CD4-positive, alpha-beta T cell treated with Interleukin-17A for 1 hour (primary cell): ENCODE measurements at regions not wholly inside any gene's neighbourhood (a gene's known extent, or its start where the extent isn't known, plus 50 kb on each side); places are given as distances from the start of the nearest gene placed in this dataset.
"Not testable (repeated sequence)": the region's sequence is repeated elsewhere in the genome, so short reads cannot be mapped to it uniquely, and the experiment has no call there.

Experiments
- DNase-seq: peaks from one replicate; pipeline ENCODE4 v3.0.0-alpha.2; 2020

- DNase-seq, result not testable (repeated sequence)
Observed at GRCh38 chr10:109809954-109810353, 113.4 kb downstream of the XPNPEP1 start.

GRCh38 chr10:109801191-109801590 lies 122.1 kb downstream of the XPNPEP1 start:
- DNase-seq, result not testable (repeated sequence)

- DNase-seq, result no peak
Observed at GRCh38 chr10:109790647-109791046, 132.7 kb downstream of the XPNPEP1 start.

GRCh38 chr10:109784236-109784635 lies 139.1 kb downstream of the XPNPEP1 start:
- DNase-seq, result no peak

GRCh38 chr10:109783286-109783685 lies 140.0 kb downstream of the XPNPEP1 start:
- no peak for DNase-seq

GRCh38 chr10:109780997-109781396 lies 142.3 kb downstream of the XPNPEP1 start:
- no peak for DNase-seq

GRCh38 chr10:109778993-109779392 lies 144.3 kb downstream of the XPNPEP1 start:
- no peak for DNase-seq

- DNase-seq, result no peak
Observed at GRCh38 chr10:109774121-109774440, 149.2 kb downstream of the XPNPEP1 start.

GRCh38 chr10:109773288-109774120 lies 149.8 kb downstream of the XPNPEP1 start:
- DNase-seq, result no peak

GRCh38 chr10:109770663-109771062 lies 152.6 kb downstream of the XPNPEP1 start:
- no peak for DNase-seq

GRCh38 chr10:109769966-109770365 lies 153.3 kb downstream of the XPNPEP1 start:
- DNase-seq, result no peak

GRCh38 chr10:109765838-109766237 lies 157.5 kb downstream of the XPNPEP1 start:
- DNase-seq, result no peak

- DNase-seq, result no peak
Observed at GRCh38 chr10:109762555-109762954, 160.8 kb downstream of the XPNPEP1 start.

GRCh38 chr10:109757670-109758069 lies 165.6 kb downstream of the XPNPEP1 start:
- not testable (repeated sequence) for DNase-seq

GRCh38 chr10:109746861-109747260 lies 176.4 kb downstream of the XPNPEP1 start:
- no peak for DNase-seq

- no peak for DNase-seq
Observed at GRCh38 chr10:109744020-109744419, 179.3 kb downstream of the XPNPEP1 start.

GRCh38 chr10:109743574-109743973 lies 179.7 kb downstream of the XPNPEP1 start:
- DNase-seq, result no peak

GRCh38 chr10:109743146-109743545 lies 180.2 kb downstream of the XPNPEP1 start:
- no peak for DNase-seq

GRCh38 chr10:109741712-109742111 lies 181.6 kb downstream of the XPNPEP1 start:
- no peak for DNase-seq

GRCh38 chr10:109740436-109740835 lies 182.9 kb downstream of the XPNPEP1 start:
- no peak for DNase-seq

GRCh38 chr10:109737626-109738025 lies 185.7 kb downstream of the XPNPEP1 start:
- no peak for DNase-seq

GRCh38 chr10:109737009-109737408 lies 186.3 kb downstream of the XPNPEP1 start:
- DNase-seq, result no peak

GRCh38 chr10:109735776-109736175 lies 187.5 kb downstream of the XPNPEP1 start:
- no peak for DNase-seq

- DNase-seq, result no peak
Observed at GRCh38 chr10:109732254-109732965, 190.9 kb downstream of the XPNPEP1 start.
